ELR (cell line): ENCODE measurements at regions not wholly inside any gene's neighbourhood (a gene's known extent, or its start where the extent isn't known, plus 50 kb on each side); places are given as distances from the start of the nearest gene placed in this dataset.
A peak's percentile ranks its signal among the peaks of the same experiment; 100 is the strongest.
"Not testable (repeated sequence)": the region's sequence is repeated elsewhere in the genome, so short reads cannot be mapped to it uniquely, and the experiment has no call there.

Experiments used
- DNase-seq: peaks from one replicate; pipeline ENCODE4 v3.0.0-alpha.2; 2015; ENCODE audit warnings: low read depth

DNA sequence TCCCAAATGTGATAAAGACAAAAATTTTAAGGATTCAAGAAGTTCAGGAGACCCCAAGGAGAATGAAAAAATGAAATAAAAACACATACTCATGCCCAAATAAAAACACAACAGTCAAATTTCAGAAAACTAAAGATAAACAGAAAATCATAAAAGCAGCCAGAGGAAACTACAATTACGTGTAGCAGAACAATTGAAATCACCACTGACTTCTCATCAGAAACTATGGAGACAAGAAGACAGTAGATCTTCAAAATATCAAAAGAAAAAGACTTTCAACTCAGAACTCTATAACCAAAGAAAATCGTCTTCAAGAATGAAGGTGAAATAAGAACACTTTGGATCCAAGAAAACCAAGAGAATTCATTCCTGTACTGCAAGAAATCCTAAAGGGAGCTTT is 54.9 kb downstream of the DIO3 start:
- no peak for DNase-seq

DNA sequence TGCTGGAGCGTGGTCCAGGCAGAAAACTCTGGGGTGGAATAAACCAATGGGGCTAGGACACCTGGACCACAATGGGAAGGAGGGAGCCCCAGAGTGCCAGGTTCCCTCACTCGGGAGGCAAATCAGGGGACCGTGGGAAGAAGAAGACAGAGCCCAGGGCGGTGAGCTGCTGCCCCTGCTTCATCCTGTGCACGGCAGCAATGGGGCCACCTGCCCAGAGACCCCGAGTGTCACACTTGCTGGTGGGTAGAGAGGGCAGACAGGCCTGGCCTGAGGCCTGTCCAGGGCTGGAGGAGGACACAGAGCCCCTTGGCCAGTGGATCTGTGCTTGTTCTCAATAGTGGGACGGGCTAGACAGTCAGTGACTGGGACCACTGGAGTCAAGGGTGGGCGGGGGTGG is 58.2 kb downstream of the DIO3 start:
- no peak for DNase-seq

GRCh38 chr14:101620031-101620788 is 58.9 kb downstream of the DIO3 start:
- no peak for DNase-seq

GRCh38 chr14:101620821-101621785 is 59.8 kb downstream of the DIO3 start:
- DNase-seq = no peak

DNA sequence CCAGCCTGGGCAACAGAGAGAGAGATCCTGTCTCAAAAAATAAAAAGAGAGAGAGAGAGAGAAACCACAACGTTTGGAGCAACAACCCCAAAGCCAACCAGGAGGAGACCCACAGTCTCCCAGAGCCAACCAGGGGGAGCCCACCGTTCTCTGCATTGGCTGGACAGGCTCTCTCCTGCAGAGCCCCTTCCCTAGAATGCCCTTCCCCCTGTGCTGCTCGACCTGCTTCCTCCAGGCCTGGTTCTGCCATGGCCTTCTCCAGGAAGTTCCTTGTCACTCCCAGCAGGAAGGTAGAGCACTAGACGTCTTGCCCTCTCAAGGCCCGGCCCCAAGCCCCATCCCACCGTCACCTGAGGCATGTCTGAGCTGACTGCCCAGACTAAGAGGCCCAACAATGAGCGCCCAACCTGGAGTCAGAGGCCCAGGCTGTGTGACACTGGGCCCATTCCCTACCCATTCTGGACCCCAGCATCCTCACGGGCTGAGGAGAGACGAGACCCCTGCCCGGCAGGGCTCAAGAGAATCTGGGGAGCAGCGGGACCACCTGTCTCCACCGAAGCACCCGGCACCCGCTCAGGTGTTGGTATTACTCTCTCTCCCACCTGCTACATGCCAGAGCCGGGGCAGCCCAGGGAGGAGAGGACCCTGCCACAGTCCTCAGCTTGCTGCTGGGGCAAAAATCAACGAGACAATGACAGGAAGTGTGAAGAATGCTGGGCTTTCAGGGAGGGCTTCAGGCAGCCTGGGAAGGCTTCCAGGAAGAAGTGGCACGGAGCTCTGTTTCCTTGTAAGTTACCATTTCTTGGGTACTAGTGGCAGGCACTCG is 61.2 kb downstream of the DIO3 start:
- DNase-seq = no peak

GRCh38 chr14:101623077-101623372 is 61.7 kb downstream of the DIO3 start:
- DNase-seq = no peak

GRCh38 chr14:101623685-101624444 is 62.6 kb downstream of the DIO3 start:
- DNase-seq = no peak

- no peak for DNase-seq
These were observed 63.2 kb downstream of the DIO3 start for GRCh38 chr14:101624536-101624935.

DNA sequence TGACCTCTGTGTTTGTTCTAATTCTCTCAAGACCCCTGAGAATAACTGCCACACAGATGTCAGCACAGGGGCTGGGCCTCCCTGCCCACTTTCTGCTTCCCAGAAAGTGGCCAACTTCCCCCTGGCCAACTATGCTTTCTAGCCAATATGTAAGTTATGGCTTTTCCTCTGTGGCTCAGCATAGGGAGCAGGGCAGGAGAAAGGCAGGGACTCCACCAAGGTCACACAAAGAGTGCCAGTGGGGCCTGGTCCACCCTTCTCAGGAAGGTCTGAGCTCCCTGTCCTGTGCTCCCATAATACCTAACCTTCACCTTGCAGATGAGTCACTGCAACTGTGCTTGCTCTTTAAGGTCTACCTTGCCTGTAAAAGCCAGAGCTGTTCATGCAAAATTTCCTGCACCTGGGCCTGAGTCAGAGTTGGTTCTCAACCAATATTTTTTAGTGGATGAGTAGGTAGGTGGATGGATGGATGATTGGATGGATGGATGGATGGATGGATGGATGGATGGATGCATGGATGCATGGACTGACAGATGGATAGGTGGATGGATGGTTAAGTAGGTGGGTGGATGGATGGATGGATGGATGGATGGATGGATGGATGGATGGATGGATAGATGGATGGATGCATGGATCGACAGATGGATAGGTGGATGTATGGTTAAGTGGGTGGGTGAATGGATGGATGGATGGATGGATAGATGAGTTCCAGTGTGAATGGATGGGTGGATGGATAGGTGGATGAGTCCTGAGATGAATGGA is 64.2 kb downstream of the DIO3 start:
- DNase-seq = no peak

- no peak for DNase-seq
These were observed 65.0 kb downstream of the DIO3 start for GRCh38 chr14:101626331-101626730.

DNA sequence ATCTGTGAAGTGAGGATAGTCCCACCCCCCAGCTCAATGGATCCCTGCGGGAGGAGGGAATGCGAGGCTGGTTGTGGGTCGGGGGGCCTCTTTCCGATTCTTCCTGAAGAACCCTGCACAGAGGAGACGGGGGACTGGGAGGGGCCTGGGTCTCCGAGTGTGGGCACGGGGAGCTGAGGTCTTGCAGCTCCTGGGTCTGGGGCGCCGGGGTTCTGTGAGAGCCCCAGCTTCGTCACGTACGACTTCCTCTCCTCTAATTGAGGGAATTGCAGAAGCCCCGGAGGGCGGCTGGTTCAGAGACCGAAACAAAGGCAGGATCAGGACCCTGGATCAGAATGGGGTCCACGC is 66.6 kb downstream of the DIO3 start:
- no peak for DNase-seq

DNA sequence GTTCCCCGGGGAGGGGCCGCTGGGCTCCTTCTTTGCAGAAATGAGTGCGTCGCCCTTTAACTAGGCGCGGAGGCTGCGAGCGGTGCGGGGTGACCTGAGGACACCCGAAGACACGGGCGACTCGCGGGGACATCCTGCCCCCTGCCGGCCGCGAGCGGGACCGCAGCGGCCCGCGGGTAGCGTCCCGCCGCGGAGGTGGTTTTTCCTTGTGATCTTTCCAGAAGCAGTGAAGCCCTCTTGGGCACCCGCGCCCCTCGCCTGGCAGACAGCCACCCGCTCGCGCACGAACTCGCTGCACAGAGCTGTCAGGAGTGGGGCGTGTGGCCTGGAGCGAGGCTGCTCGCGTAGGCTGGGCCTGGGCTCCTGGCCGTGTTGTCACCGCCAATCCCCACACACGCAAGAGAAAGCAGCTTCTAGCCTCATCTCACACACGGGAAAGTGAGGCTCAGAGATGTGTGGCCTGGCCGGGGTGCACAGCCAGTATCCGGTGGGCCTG is 67.2 kb downstream of the DIO3 start:
- DNase-seq = peak; percentile 72

GRCh38 chr14:101628975-101629374 is 67.7 kb downstream of the DIO3 start:
- DNase-seq = no peak

DNA sequence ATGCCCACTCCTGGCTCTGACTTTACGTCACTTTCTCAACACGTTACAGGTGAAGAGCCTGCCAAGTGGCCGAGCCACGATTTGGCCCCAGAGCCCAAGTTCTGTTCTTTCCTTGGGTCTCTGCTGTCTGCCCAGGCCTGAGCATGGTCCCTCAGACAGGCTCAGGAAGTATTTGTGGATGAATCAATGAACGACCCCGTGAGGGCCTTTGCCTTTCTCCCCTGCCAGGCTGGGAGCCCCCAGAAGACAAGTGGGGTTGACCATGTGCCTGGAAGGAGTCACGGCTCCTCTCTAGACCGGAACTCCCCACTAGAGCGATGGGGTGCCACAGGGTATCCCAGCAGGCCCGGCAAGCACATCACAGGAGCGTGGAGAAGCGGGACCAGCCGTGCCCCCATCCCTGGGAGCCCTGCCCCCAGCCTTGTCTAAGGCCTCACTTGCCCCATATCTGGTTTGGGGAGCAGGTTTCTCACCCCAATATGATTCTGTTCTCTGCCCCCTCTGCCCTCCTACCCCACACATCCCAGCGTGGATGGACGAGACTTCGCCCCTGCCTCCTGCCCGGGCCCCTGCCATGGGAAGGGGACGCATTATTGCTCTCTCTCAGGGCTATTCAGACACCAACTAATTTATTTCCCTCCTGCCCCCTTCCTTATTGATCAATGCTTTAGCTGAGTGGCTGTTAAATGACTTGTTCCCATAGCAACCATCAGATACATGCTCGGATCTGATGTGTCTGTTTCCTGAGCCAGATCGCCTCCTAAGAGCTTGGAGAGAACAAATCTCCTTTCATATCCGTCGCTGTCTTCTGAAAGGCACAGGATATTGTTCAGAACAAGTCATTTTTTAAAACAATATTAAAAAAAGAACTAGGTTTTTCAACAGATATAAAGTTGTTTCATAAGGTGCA is 69.0 kb downstream of the DIO3 start:
- DNase-seq = no peak

DNA sequence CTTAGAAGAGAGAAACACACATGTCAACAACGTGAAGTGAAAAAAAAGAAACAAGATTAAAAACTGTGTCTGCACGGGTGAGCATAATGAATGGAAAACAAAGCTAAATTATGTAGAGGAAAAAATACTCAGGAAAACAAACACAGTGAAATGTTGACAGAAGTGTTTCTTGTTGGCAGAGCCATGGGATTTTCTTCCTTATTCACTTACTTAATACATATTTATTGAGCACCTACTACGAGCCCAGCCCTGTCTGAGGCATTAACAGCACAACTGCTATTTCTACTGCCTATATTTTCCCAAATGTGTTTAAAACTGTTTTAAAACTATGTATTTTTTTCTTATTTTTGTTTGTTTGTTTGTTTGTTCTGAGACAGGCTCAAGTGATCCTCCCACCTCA is 69.9 kb downstream of the DIO3 start:
- DNase-seq = no peak

DNA sequence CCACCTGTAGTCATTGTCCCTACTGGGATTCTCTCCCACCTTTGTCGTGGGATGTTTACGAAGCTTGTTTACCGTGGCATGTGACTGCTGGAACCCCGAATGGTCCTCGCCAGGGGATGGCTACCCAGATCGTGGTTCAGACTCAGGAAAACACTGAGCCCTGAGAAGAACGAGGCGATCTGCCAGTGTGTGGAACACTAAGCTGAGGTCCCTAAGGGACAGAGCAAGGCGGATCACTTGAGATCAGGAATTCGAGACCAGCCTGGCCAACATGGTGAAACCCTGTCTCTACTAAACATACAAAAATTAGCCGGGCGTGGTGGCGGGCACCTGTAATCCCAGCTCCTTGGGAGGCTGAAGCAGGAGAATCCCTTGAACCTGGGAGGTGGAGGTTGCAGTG is 70.7 kb downstream of the DIO3 start:
- DNase-seq = not testable (repeated sequence)

DNA sequence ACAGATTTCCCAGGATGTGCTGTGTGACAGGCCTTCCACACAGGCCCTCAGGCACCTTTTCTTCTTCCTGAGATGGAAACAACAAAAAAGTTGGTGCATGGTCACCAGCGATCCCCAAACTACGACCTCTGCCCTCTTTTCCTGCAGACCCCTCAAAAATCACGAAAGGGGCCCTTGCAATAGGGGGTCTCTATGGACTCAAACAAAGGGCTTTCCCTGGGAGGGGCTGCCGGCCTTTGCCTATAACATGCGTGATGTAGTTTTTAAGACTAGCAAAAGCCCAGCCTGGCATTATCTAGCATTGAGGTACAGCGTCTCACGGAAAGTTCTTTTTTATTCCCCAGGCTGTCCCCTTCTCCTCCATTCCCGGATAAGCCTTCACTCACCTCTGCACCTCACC is 71.2 kb downstream of the DIO3 start:
- no peak for DNase-seq

GRCh38 chr14:101633276-101633675 is 72.0 kb downstream of the DIO3 start:
- no peak for DNase-seq

DNA sequence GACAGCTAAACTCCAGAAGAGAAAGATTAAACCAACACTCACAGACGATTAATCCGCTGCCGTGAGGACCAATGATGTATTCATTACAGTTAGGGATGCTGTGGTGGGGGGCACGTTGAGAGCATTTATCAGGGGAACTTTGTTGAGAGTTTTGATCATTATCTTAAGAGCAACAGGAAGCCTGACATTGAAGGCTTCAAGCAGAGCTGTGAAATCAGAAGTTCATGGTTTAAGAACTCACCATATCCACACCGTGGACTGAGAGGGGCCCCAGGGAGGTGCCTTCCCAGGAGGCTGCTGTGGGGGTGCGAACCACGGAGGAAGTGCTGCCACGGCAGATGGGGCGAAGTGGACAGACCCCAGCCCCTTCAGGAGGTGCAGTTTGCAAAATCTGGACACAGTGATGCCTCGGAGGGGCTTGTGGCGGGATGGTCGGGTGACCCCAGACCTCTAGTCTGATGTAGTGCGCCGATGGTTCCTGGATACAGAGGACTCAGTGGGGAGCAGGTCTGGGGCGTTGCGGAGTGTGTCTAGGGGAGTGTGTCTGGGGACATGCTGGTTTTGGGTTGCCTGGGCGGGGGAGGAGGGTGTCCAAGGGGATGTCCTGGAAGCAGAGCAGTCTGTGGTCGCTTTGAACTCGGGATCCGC is 73.0 kb downstream of the DIO3 start:
- DNase-seq = no peak
